GM21360 (cell line): ENCODE measurements at regions not wholly inside any gene's neighbourhood (a gene's known extent, or its start where the extent isn't known, plus 50 kb on each side); places are given as distances from the start of the nearest gene placed in this dataset.

Experiments used
- ATAC-seq: cut with Tn5 transposase; IDR thresholded peaks from one replicate; pipeline ENCODE4 v1.9.1; 2021; ENCODE audit warnings: mild to moderate bottlenecking, moderate library complexity; ENCODE audit not compliant: unreplicated experiment

- ATAC-seq = no peak
Observed at GRCh38 chr10:113357681-113358300, 195.1 kb upstream of the HABP2 start.

GRCh38 chr10:113359655-113360054 lies 193.2 kb upstream of the HABP2 start:
- ATAC-seq = no peak

- no peak for ATAC-seq
Observed at GRCh38 chr10:113360870-113361269, 192.0 kb upstream of the HABP2 start.

- ATAC-seq = no peak
Observed at GRCh38 chr10:113362645-113363091, 190.2 kb upstream of the HABP2 start.

GRCh38 chr10:113364227-113364626 lies 188.6 kb upstream of the HABP2 start:
- ATAC-seq = no peak

- no peak for ATAC-seq
Observed at GRCh38 chr10:113368666-113369364, 184.0 kb upstream of the HABP2 start.

- ATAC-seq = no peak
Observed at GRCh38 chr10:113369365-113369694, 183.5 kb upstream of the HABP2 start.

GRCh38 chr10:113376428-113376827 lies 176.4 kb upstream of the HABP2 start:
- ATAC-seq = no peak

GRCh38 chr10:113379091-113379490 lies 173.8 kb upstream of the HABP2 start:
- no peak for ATAC-seq

- no peak for ATAC-seq
Observed at GRCh38 chr10:113381416-113381815, 171.4 kb upstream of the HABP2 start.

GRCh38 chr10:113381981-113382509 lies 170.8 kb upstream of the HABP2 start:
- no peak for ATAC-seq

GRCh38 chr10:113382691-113383090 lies 170.2 kb upstream of the HABP2 start:
- ATAC-seq = no peak

GRCh38 chr10:113384181-113384580 lies 168.7 kb upstream of the HABP2 start:
- no peak for ATAC-seq

GRCh38 chr10:113385021-113385999 lies 167.5 kb upstream of the HABP2 start:
- peak; percentile 91 for ATAC-seq

GRCh38 chr10:113386005-113386404 lies 166.8 kb upstream of the HABP2 start:
- no peak for ATAC-seq

GRCh38 chr10:113389969-113390368 lies 162.9 kb upstream of the HABP2 start:
- ATAC-seq = no peak

GRCh38 chr10:113390896-113391295 lies 162.0 kb upstream of the HABP2 start:
- no peak for ATAC-seq

- ATAC-seq = no peak
Observed at GRCh38 chr10:113397047-113397446, 155.8 kb upstream of the HABP2 start.

GRCh38 chr10:113399065-113399464 lies 153.8 kb upstream of the HABP2 start:
- ATAC-seq = no peak

- ATAC-seq = no peak
Observed at GRCh38 chr10:113402602-113403001, 150.3 kb upstream of the HABP2 start.

- no peak for ATAC-seq
Observed at GRCh38 chr10:113407218-113407617, 145.6 kb upstream of the HABP2 start.
